Right lobe of liver (tissue), 6 donors: ENCODE measurements at regions not wholly inside any gene's neighbourhood (a gene's known extent, or its start where the extent isn't known, plus 50 kb on each side); places are given as distances from the start of the nearest gene placed in this dataset.

Source experiments
- ATAC-seq, 4 donors: fragments of 200-7000 bp; cut with Tn5 transposase; one replicate each; pipeline ENCODE4 v1.9.1; 2020; ENCODE audit warnings: mild to moderate bottlenecking in 4 of 4, moderate library complexity in 4 of 4
- DNase-seq, 3 donors: peaks; one replicate each; pipeline ENCODE4 v3.0.0-alpha.2; 2020
- H3K27ac ChIP-seq, 3 donors: fragments of 200-600 bp; one replicate each; pipeline ENCODE4 v1.8.0; 2022
- H3K27me3 ChIP-seq, 2 donors: fragments of 200-600 bp; one replicate each; pipeline ENCODE4 v1.8.0; 2022
- H3K36me3 ChIP-seq, 4 donors: fragments of 200-600 bp; sonication (generic) in 1 of 4; one replicate each; pipeline versions ENCODE4 v1.5.1 to v1.8.0; 2017 to 2022; ENCODE audit warnings: control low read depth in 1 of 4
- H3K4me1 ChIP-seq, 4 donors: fragments of 200-600 bp; sonication (generic) in 1 of 4; one replicate each; pipeline versions ENCODE4 v1.5.1 to v1.8.0; 2017 to 2022; ENCODE audit warnings: control low read depth in 1 of 4
- H3K4me3 ChIP-seq, 3 donors: fragments of 200-600 bp; one replicate each; pipeline ENCODE4 v1.8.0; 2022
- H3K9me3 ChIP-seq, 4 donors: fragments of 200-600 bp; sonication (generic) in 1 of 4; one replicate each; pipeline versions ENCODE4 v1.5.1 to v1.8.0; 2017 to 2022; ENCODE audit warnings: control low read depth in 1 of 4
- CTCF ChIP-seq, 4 donors: fragments of 200-600 bp in 3 of 4; fragments of 450-650 bp in 1 of 4; IDR thresholded peaks; one replicate each; pipeline versions ENCODE4 v1.5.1 to v1.8.0; 2016 to 2022; ENCODE audit warnings: antibody characterized with exemption in 4 of 4, mild to moderate bottlenecking in 2 of 4
- POLR2A ChIP-seq: fragments of 450-650 bp; IDR thresholded peaks from one replicate; pipeline ENCODE4 v1.6.1; 2017; ENCODE audit warnings: antibody characterized with exemption, mild to moderate bottlenecking
- WGBS: methylation state at CpG from one replicate; pipeline ENCODE4 v1.1.6; 2018; ENCODE audit warnings: low coverage, low lambda C conversion rate; ENCODE audit not compliant: insufficient coverage; ENCODE audit errors: missing lambda C conversion rate; 5-methylcytosine and 5-hydroxymethylcytosine counted together
- intact Hi-C, 2 donors: fragments of 100-400 bp; cut with DNase I; formaldehyde crosslinking; loops; one replicate each; pipeline versions ENCODE4 v1.11.2 to v1.14.1; 2022
- donor health status: DM: no; HTN: yes; CAD: no.
- donor health status: DM: no; HTN: no; CAD: no.
- donor health status: DM: no; HTN: no; CAD: no.
- donor health status: DM: no; HTN: yes; CAD: no.
- donor health status: DM: no; HTN: yes; CAD: no.

DNA sequence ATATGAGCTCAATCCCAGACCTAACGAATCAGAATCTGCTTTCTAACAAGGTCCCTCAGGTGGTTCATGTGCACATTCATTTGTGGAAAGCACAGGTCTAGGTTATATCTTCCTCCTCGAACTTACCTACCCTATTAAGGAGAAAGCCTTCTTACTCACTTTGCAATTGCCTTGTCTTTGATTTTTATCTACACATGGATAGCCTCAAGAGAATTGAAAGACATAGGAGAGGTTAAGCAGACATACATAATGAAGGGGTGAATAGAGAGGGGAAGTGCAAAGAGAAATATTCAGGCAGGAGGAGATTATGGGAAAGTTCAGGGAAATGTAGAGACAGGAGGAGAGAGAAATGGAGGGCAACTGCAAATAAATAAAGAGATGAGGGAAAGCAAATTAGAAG, 422.9 kb upstream of the ADAMTS9 start:
- Histone ChIP-seq H3K36me3 (no peaks in the 10 kb centered on the region), H3K27ac (no peak overlapping the region), H3K9me3 (no peaks in the 10 kb centered on the region), H3K4me1 (no peaks in the 10 kb centered on the region), H3K4me3 (no peak overlapping the region), H3K27me3 (no peaks in the 10 kb centered on the region)
- WGBS, result 48% methylated on average over 2 of the region's 2 CpGs
- DNase-seq, result no peak
- intact Hi-C loops, result no loop called here
- no peak for ATAC-seq
- TF ChIP-seq CTCF (IDR thresholded peaks at IDR 0.05) (no peak), POLR2A (no peak)

DNA sequence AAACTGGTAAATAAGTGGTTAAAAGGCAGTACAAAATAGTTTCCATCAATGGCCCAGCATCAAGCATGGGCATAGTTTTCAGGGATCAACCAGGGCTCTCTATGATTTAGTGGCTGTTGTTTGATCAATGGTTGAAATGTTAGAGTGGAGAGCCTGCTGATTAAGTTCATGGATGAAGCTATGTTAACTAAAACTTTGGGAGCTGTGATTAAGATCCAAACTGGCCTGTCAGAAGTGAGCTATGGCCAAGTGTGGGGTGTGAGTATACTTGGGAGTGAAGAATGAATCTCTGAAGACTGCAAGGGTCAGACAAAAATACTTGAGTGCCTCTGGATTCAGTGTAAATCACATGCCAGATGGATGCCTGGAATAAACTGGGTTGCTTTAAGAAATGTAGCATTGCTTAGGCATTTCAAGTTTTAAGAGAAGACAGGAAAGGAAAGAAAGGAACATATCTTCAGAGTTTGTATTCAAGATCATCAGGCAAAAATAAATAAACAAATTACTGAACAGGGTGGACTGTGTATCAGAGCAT, 422.2 kb upstream of the ADAMTS9 start:
- Histone ChIP-seq H3K36me3 (no peaks in the 10 kb centered on the region), H3K27ac (no peak overlapping the region), H3K4me1 (no peaks in the 10 kb centered on the region), H3K27me3 (no peaks in the 10 kb centered on the region), H3K9me3 (no peaks in the 10 kb centered on the region), H3K4me3 (no peak overlapping the region)
- no peak for DNase-seq
- ATAC-seq, result no peak
- no peak for TF ChIP-seq CTCF (IDR thresholded peaks at IDR 0.05)
- TF ChIP-seq POLR2A, result no peak
- intact Hi-C loops, result no loop called here

DNA sequence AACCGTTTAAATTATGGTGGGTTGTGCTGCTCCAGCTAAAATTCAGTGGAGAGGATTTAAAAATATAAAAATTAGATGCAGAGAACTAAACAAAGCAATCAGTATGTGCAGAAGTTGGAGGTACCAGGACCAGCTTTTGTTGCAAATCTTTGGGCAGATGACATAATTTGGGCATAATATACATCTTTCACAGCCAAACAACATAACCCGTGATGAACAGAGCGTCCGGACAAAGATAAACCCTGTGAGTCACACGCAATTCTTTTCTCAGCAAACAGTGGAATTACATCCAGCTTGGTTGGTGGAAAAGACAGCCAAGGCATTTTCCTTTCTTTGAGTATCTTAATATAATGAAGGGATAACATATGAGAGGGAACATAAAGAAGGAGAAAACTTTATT, 419.4 kb upstream of the ADAMTS9 start:
- 31% methylated on average over 5 of the region's 5 CpGs for WGBS
- peak in 2 of 4 donors; percentile 26 to 43 for ATAC-seq
- intact Hi-C loops, result no loop called here

GRCh38 chr3:65101450-65101849, 413.6 kb upstream of the ADAMTS9 start:
- TF ChIP-seq CTCF (IDR thresholded peaks at IDR 0.05), result no peak
- no peak for TF ChIP-seq POLR2A
- Histone ChIP-seq H3K36me3 (no peaks in the 10 kb centered on the region), H3K27me3 (no peaks in the 10 kb centered on the region), H3K4me3 (no peak overlapping the region), H3K4me1 (no peaks in the 10 kb centered on the region), H3K27ac (no peak overlapping the region), H3K9me3 (no peaks in the 10 kb centered on the region)
- 11% methylated on average over 1 of the region's 1 CpG for whole genome bisulfite sequencing
- ATAC-seq (no peak), DNase-seq (no peak)
- intact Hi-C loops, result no loop called here

More for the DNA sequence above, 419.4 kb upstream of the ADAMTS9 start:
- TF ChIP-seq POLR2A (no peak), CTCF (IDR thresholded peaks at IDR 0.05) (no peak)
- no peak overlapping the region for H3K27ac ChIP-seq
- H3K36me3 ChIP-seq, result no peaks in the 10 kb centered on the region
- no peak overlapping the region for H3K4me3 ChIP-seq
- H3K27me3 ChIP-seq, result no peaks in the 10 kb centered on the region
- DNase-seq, result no peak
- H3K4me1 ChIP-seq, result no peaks in the 10 kb centered on the region
- H3K9me3 ChIP-seq, result no peaks in the 10 kb centered on the region

GRCh38 chr3:65098400-65098799, 410.6 kb upstream of the ADAMTS9 start:
- DNase-seq (no peak), ATAC-seq (no peak)
- H3K4me1 ChIP-seq, result no peaks in the 10 kb centered on the region
- H3K4me3 ChIP-seq, result no peak overlapping the region
- TF ChIP-seq CTCF (IDR thresholded peaks at IDR 0.05), result no peak
- no peak for TF ChIP-seq POLR2A
- H3K36me3 ChIP-seq, result no peaks in the 10 kb centered on the region
- intact Hi-C loops, result no loop called here
- H3K9me3 ChIP-seq, result no peaks in the 10 kb centered on the region
- no peaks in the 10 kb centered on the region for H3K27me3 ChIP-seq
- H3K27ac ChIP-seq, result no peak overlapping the region
- WGBS, result 61% methylated on average over 5 of the region's 5 CpGs
